Liver (tissue), 8 donors: ENCODE measurements at regions not wholly inside any gene's neighbourhood (a gene's known extent, or its start where the extent isn't known, plus 50 kb on each side); places are given as distances from the start of the nearest gene placed in this dataset.

Source experiments
- DNase-seq: peaks from one replicate; pipeline ENCODE4 v3.0.0-alpha.2; 2017; ENCODE audit warnings: low spot score
- H3K27ac ChIP-seq, 2 donors: one replicate each; pipeline ENCODE4 v1.7.0; 2013; ENCODE audit warnings: inconsistent platforms in 2 of 2, low read length in 2 of 2, control low read depth in 1 of 2, low read depth in 1 of 2, mild to moderate bottlenecking in 1 of 2
- H3K27me3 ChIP-seq, 4 donors: one replicate each; pipeline versions ENCODE4 v1.6.1 to v1.7.0; 2013; ENCODE audit warnings: low read length in 3 of 4, inconsistent platforms in 1 of 4, mild to moderate bottlenecking in 1 of 4, moderate library complexity in 1 of 4; ENCODE audit not compliant: control insufficient read depth in 4 of 4, insufficient read depth in 4 of 4
- H3K36me3 ChIP-seq, 4 donors: one replicate each; pipeline versions ENCODE4 v1.6.1 to v1.7.0; 2013; ENCODE audit warnings: low read length in 3 of 4, mild to moderate bottlenecking in 3 of 4, low read depth in 1 of 4, moderate library complexity in 1 of 4; ENCODE audit not compliant: control insufficient read depth in 4 of 4, insufficient read depth in 3 of 4
- H3K4me1 ChIP-seq, 4 donors: one replicate each; pipeline versions ENCODE4 v1.6.1 to v1.7.0; 2013; ENCODE audit warnings: low read length in 3 of 4, mild to moderate bottlenecking in 3 of 4, moderate library complexity in 1 of 4; ENCODE audit not compliant: control insufficient read depth in 4 of 4, insufficient read depth in 4 of 4
- H3K4me3 ChIP-seq, 3 donors: one replicate each; pipeline versions ENCODE4 v1.6.1 to v1.7.0; 2013; ENCODE audit warnings: low read length in 3 of 3, control low read depth in 1 of 3, low read depth in 1 of 3, mild to moderate bottlenecking in 1 of 3
- H3K9ac ChIP-seq, 2 donors: one replicate each; pipeline ENCODE4 v1.7.0; 2013; ENCODE audit warnings: low read length in 2 of 2, mild to moderate bottlenecking in 2 of 2, moderate library complexity in 2 of 2, control low read depth in 1 of 2, low read depth in 1 of 2
- H3K9me3 ChIP-seq, 4 donors: one replicate each; pipeline versions ENCODE4 v1.6.1 to v1.7.0; 2013; ENCODE audit warnings: low read length in 3 of 4; ENCODE audit not compliant: control insufficient read depth in 4 of 4
- EGR1 ChIP-seq, 2 donors: IDR thresholded peaks; 2 replicates each; pipeline ENCODE4 v1.6.1; 2016 to 2018; ENCODE audit warnings: antibody characterized with exemption in 2 of 2, low read depth in 2 of 2
- FOXA1 ChIP-seq: IDR thresholded peaks from 2 replicates; pipeline ENCODE4 v1.6.1; 2016; ENCODE audit warnings: antibody characterized with exemption
- FOXA2 ChIP-seq: IDR thresholded peaks from 2 replicates; pipeline ENCODE4 v1.6.1; 2016; ENCODE audit warnings: antibody characterized with exemption
- GABPA ChIP-seq, 2 donors: IDR thresholded peaks in 1 of 2; conservative IDR thresholded peaks in 1 of 2; 2 replicates each; pipeline ENCODE4 v1.6.1; 2016; ENCODE audit warnings: antibody characterized with exemption in 2 of 2, mild to moderate bottlenecking in 1 of 2, moderate library complexity in 1 of 2
- HNF4A ChIP-seq, 2 donors: conservative IDR thresholded peaks; 2 replicates each; pipeline ENCODE4 v1.6.1; 2016; ENCODE audit warnings: antibody characterized with exemption in 2 of 2, mild to moderate bottlenecking in 2 of 2
- HNF4G ChIP-seq: IDR thresholded peaks from 2 replicates; pipeline ENCODE4 v1.6.1; 2016; ENCODE audit warnings: antibody characterized with exemption
- JUND ChIP-seq, 2 donors: IDR thresholded peaks; 2 replicates each; pipeline ENCODE4 v1.6.1; 2016; ENCODE audit warnings: antibody characterized with exemption in 2 of 2
- NR2F2 ChIP-seq: IDR thresholded peaks from 2 replicates; pipeline ENCODE4 v1.6.1; 2016; ENCODE audit warnings: antibody characterized with exemption
- RAD21 ChIP-seq, 2 donors: IDR thresholded peaks; 2 replicates each; pipeline ENCODE4 v1.6.1; 2016; ENCODE audit warnings: antibody characterized with exemption in 2 of 2, mild to moderate bottlenecking in 2 of 2
- RXRA ChIP-seq, 2 donors: IDR thresholded peaks; 2 replicates each; pipeline ENCODE4 v1.6.1; 2017 to 2018; ENCODE audit warnings: antibody characterized with exemption in 2 of 2, mild to moderate bottlenecking in 1 of 2
- SP1 ChIP-seq: IDR thresholded peaks from 2 replicates; pipeline ENCODE4 v1.6.1; 2018; ENCODE audit warnings: antibody characterized with exemption, mild to moderate bottlenecking
- TAF1 ChIP-seq: conservative IDR thresholded peaks from 2 replicates; pipeline ENCODE4 v1.6.1; 2016; ENCODE audit warnings: antibody characterized with exemption, mild to moderate bottlenecking
- YY1 ChIP-seq: IDR thresholded peaks from 2 replicates; pipeline ENCODE4 v1.6.1; 2016; ENCODE audit warnings: antibody characterized with exemption, mild to moderate bottlenecking
- WGBS: extraction: QIAGEN DNeasy Blood & Tissue Kit; methylation state at CpG from one replicate; pipeline ENCODE4 v1.1.7; 2013; 5-methylcytosine and 5-hydroxymethylcytosine counted together
- TF ChIP-seq, protein P1 (sequence below): fragments of 150-350 bp; IDR thresholded peaks from 2 replicates; pipeline ENCODE4 v1.5.1; 2017; ENCODE audit warnings: improper control_type of control experiment, low read depth, low read length; ENCODE audit not compliant: missing input control
- TF ChIP-seq, protein P2 (sequence below): IDR thresholded peaks from 2 replicates; pipeline ENCODE4 v1.6.1; 2016; ENCODE audit warnings: antibody characterized with exemption, mild to moderate bottlenecking
- TF ChIP-seq, protein P3 (sequence below): IDR thresholded peaks from 2 replicates; pipeline ENCODE4 v1.6.1; 2016; ENCODE audit warnings: antibody characterized with exemption
- TF ChIP-seq, protein P4 (sequence below): IDR thresholded peaks from 2 replicates; pipeline ENCODE4 v1.6.1; 2016; ENCODE audit warnings: antibody characterized with exemption
- TF ChIP-seq, protein P5 (sequence below): IDR thresholded peaks from 2 replicates; pipeline ENCODE4 v1.6.1; 2016; ENCODE audit warnings: antibody characterized with exemption
- donor health status: healthy.
- donor health status: healthy.
- donor health status: healthy.
- donor health status: healthy.
- donor health status: healthy.

DNA sequence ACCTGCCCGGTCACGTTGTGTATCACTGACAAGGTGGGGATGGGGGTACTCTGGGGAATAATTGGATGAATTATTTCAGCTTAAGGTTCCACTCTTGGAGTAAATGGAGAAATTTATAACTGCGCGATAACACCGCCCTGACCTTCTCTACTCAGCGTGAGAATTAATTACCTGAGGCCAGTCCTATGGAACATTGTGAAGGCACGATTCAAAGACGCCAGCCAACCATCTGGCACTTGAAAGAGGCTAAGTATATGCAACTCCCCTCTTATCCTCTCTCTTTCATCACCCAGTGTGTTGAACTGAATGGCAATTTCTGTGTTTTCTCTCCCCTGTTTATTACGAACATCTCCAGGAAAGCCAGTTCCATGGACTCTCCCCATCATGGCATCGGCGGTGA lies 235.5 kb upstream of the TUT7 start:
- no peaks in the 10 kb centered on the region for H3K27me3 ChIP-seq
- no peaks in the 10 kb centered on the region for H3K9me3 ChIP-seq
- no peak overlapping the region for H3K9ac ChIP-seq
- no peak overlapping the region for H3K4me3 ChIP-seq
- no peak overlapping the region for H3K27ac ChIP-seq
- TF ChIP-seq, protein P1, sequence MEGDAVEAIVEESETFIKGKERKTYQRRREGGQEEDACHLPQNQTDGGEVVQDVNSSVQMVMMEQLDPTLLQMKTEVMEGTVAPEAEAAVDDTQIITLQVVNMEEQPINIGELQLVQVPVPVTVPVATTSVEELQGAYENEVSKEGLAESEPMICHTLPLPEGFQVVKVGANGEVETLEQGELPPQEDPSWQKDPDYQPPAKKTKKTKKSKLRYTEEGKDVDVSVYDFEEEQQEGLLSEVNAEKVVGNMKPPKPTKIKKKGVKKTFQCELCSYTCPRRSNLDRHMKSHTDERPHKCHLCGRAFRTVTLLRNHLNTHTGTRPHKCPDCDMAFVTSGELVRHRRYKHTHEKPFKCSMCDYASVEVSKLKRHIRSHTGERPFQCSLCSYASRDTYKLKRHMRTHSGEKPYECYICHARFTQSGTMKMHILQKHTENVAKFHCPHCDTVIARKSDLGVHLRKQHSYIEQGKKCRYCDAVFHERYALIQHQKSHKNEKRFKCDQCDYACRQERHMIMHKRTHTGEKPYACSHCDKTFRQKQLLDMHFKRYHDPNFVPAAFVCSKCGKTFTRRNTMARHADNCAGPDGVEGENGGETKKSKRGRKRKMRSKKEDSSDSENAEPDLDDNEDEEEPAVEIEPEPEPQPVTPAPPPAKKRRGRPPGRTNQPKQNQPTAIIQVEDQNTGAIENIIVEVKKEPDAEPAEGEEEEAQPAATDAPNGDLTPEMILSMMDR, result no peak
- TF ChIP-seq, protein P2, sequence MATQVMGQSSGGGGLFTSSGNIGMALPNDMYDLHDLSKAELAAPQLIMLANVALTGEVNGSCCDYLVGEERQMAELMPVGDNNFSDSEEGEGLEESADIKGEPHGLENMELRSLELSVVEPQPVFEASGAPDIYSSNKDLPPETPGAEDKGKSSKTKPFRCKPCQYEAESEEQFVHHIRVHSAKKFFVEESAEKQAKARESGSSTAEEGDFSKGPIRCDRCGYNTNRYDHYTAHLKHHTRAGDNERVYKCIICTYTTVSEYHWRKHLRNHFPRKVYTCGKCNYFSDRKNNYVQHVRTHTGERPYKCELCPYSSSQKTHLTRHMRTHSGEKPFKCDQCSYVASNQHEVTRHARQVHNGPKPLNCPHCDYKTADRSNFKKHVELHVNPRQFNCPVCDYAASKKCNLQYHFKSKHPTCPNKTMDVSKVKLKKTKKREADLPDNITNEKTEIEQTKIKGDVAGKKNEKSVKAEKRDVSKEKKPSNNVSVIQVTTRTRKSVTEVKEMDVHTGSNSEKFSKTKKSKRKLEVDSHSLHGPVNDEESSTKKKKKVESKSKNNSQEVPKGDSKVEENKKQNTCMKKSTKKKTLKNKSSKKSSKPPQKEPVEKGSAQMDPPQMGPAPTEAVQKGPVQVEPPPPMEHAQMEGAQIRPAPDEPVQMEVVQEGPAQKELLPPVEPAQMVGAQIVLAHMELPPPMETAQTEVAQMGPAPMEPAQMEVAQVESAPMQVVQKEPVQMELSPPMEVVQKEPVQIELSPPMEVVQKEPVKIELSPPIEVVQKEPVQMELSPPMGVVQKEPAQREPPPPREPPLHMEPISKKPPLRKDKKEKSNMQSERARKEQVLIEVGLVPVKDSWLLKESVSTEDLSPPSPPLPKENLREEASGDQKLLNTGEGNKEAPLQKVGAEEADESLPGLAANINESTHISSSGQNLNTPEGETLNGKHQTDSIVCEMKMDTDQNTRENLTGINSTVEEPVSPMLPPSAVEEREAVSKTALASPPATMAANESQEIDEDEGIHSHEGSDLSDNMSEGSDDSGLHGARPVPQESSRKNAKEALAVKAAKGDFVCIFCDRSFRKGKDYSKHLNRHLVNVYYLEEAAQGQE, result no peak
- TF ChIP-seq RXRA (IDR thresholded peaks at IDR 0.05) (no peak), GABPA (IDR thresholded peaks at IDR 0.05 in 1 of 2, conservative IDR thresholded peaks at IDR 0.05 in 1 of 2) (no peak), YY1 (no peak), TAF1 (no peak), SP1 (no peak), NR2F2 (no peak), FOXA1 (no peak), JUND (IDR thresholded peaks at IDR 0.05) (no peak), FOXA2 (no peak), HNF4A (conservative IDR thresholded peaks at IDR 0.05) (no peak), HNF4G (no peak), EGR1 (IDR thresholded peaks at IDR 0.05; ENCODE audit: low read depth in 2 of 2) (no peak), RAD21 (IDR thresholded peaks at IDR 0.05) (no peak)
- TF ChIP-seq, protein P3, sequence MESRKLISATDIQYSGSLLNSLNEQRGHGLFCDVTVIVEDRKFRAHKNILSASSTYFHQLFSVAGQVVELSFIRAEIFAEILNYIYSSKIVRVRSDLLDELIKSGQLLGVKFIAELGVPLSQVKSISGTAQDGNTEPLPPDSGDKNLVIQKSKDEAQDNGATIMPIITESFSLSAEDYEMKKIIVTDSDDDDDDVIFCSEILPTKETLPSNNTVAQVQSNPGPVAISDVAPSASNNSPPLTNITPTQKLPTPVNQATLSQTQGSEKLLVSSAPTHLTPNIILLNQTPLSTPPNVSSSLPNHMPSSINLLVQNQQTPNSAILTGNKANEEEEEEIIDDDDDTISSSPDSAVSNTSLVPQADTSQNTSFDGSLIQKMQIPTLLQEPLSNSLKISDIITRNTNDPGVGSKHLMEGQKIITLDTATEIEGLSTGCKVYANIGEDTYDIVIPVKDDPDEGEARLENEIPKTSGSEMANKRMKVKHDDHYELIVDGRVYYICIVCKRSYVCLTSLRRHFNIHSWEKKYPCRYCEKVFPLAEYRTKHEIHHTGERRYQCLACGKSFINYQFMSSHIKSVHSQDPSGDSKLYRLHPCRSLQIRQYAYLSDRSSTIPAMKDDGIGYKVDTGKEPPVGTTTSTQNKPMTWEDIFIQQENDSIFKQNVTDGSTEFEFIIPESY, result no peak
- TF ChIP-seq, protein P4, sequence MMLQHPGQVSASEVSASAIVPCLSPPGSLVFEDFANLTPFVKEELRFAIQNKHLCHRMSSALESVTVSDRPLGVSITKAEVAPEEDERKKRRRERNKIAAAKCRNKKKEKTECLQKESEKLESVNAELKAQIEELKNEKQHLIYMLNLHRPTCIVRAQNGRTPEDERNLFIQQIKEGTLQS, result no peak
- TF ChIP-seq, protein P5, sequence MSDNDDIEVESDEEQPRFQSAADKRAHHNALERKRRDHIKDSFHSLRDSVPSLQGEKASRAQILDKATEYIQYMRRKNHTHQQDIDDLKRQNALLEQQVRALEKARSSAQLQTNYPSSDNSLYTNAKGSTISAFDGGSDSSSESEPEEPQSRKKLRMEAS, result no peak
- WGBS, result 88% methylated on average over 11 of the region's 11 CpGs
- no peaks in the 10 kb centered on the region for H3K36me3 ChIP-seq
- DNase-seq, result no peak
- H3K4me1 ChIP-seq, result peaks cover 0 to 3% (median 0%) of the 10 kb centered on the region in 4 donors
